HepG2 (cell line): ENCODE measurements at regions not wholly inside any gene's neighbourhood (a gene's known extent, or its start where the extent isn't known, plus 50 kb on each side); places are given as distances from the start of the nearest gene placed in this dataset.

Experiments used
- CEBPB ChIP-seq: IDR thresholded peaks from 2 replicates; pipeline ENCODE4 v1.6.1; 2011; ENCODE audit warnings: low read depth, low read length, improper control_type of control experiment, borderline replicate concordance
- CTCF ChIP-seq: sonication (generic); formaldehyde crosslinking; IDR thresholded peaks from 2 replicates; pipeline ENCODE4 v1.5.0; 2020; ENCODE audit warnings: mild to moderate bottlenecking, missing genetic modification reagents, moderate library complexity
- FOXM1 ChIP-seq: sonication (generic); formaldehyde crosslinking; IDR thresholded peaks from 2 replicates; pipeline ENCODE4 v1.5.0; 2020; ENCODE audit warnings: missing genetic modification reagents
- MATR3 ChIP-seq: sonication (generic); formaldehyde crosslinking; IDR thresholded peaks from 2 replicates; pipeline ENCODE4 v1.4.0; 2020; ENCODE audit warnings: missing genetic modification reagents
- MYC ChIP-seq: sonication (generic); formaldehyde crosslinking; IDR thresholded peaks from 2 replicates; pipeline ENCODE4 v1.9.0; 2021; ENCODE audit warnings: missing genetic modification reagents, borderline replicate concordance
- POLR2A ChIP-seq, 2 experiments: IDR thresholded peaks; 2 replicates each; pipeline ENCODE4 v1.6.1; 2011; ENCODE audit warnings: low read depth in 2 of 2, low read length in 2 of 2, mild to moderate bottlenecking in 1 of 2, moderate library complexity in 1 of 2; ENCODE audit not compliant: insufficient read depth in 1 of 2
- RAD21 ChIP-seq: fragments of 450-650 bp; formaldehyde crosslinking; IDR thresholded peaks from 2 replicates; pipeline ENCODE4 v1.5.0; 2020; ENCODE audit warnings: mild to moderate bottlenecking
- SUZ12 ChIP-seq: fragments of 150-350 bp; IDR thresholded peaks from 2 replicates; pipeline ENCODE4 v1.6.1; 2014; ENCODE audit warnings: low read depth, low read length
- USF2 ChIP-seq, 2 experiments: sonication (generic) in 1 of 2; formaldehyde crosslinking in 1 of 2; IDR thresholded peaks; 2 replicates each; pipeline versions ENCODE4 v1.5.1 to v1.6.1; 2011 to 2020; ENCODE audit warnings: borderline replicate concordance in 1 of 2, low read depth in 1 of 2, low read length in 1 of 2, mild to moderate bottlenecking in 1 of 2, missing genetic modification reagents in 1 of 2, moderate library complexity in 1 of 2
- ZBTB7A ChIP-seq: sonication (generic); formaldehyde crosslinking; IDR thresholded peaks from 2 replicates; pipeline ENCODE4 v1.8.0; 2022; ENCODE audit warnings: mild to moderate bottlenecking, missing genetic modification reagents
- ZNF224 ChIP-seq: sonication (generic); formaldehyde crosslinking; IDR thresholded peaks from 2 replicates; pipeline ENCODE4 v1.5.0; 2020; ENCODE audit warnings: mild to moderate bottlenecking, missing genetic modification reagents
- ZNF564 ChIP-seq: sonication (generic); formaldehyde crosslinking; IDR thresholded peaks from 2 replicates; pipeline ENCODE4 v1.8.1; 2023; ENCODE audit warnings: mild to moderate bottlenecking, missing genetic modification reagents
- ZSCAN20 ChIP-seq: sonication (generic); formaldehyde crosslinking; IDR thresholded peaks from 2 replicates; pipeline ENCODE4 v1.4.0; 2020; ENCODE audit warnings: missing genetic modification reagents, mild to moderate bottlenecking, borderline replicate concordance
- TF ChIP-seq, protein P1 (sequence below): sonication (generic); formaldehyde crosslinking; IDR thresholded peaks from 2 replicates; pipeline ENCODE4 v1.4.0; 2020; ENCODE audit warnings: missing genetic modification reagents

GRCh38 chr11:23577296-23577695 is 717.0 kb upstream of the CCDC179 start:
- TF ChIP-seq POLR2A (IDR thresholded peaks at IDR 0.05; ENCODE audit: insufficient read depth in 1 of 2, low read depth in 2 of 2, low read length in 2 of 2) = no peak
- TF ChIP-seq CEBPB = no peak
- no peak for TF ChIP-seq USF2 (IDR thresholded peaks at IDR 0.05; ENCODE audit: low read depth, low read length)
- no peak for TF ChIP-seq USF2 (CRISPR knock-in tag; IDR thresholded peaks at IDR 0.05; ENCODE audit: borderline replicate concordance)
- TF ChIP-seq ZSCAN20 (CRISPR knock-in tag) = no peak
- no peak for TF ChIP-seq CTCF (CRISPR knock-in tag)
- no peak for TF ChIP-seq ZNF564 (CRISPR knock-in tag)
- no peak for TF ChIP-seq ZBTB7A (CRISPR knock-in tag)
- TF ChIP-seq, protein P1, sequence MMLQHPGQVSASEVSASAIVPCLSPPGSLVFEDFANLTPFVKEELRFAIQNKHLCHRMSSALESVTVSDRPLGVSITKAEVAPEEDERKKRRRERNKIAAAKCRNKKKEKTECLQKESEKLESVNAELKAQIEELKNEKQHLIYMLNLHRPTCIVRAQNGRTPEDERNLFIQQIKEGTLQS (CRISPR knock-in tag) = no peak
- no peak for TF ChIP-seq RAD21 (CRISPR knock-in tag)
- TF ChIP-seq MYC (CRISPR knock-in tag) = no peak
- no peak for TF ChIP-seq FOXM1
- TF ChIP-seq ZNF224 (CRISPR knock-in tag) = no peak
- no peak for TF ChIP-seq SUZ12
- no peak for TF ChIP-seq MATR3 (CRISPR knock-in tag)
